ENCODE measurements at regions not wholly inside any gene's neighbourhood (a gene's known extent, or its start where the extent isn't known, plus 50 kb on each side); places are given as distances from the start of the nearest gene placed in this dataset.

GRCh38 chr7:12152196-12152918, 58.7 kb upstream of the TMEM106B start:
- no peaks in the 10 kb centered on the region for H3K36me3 Mint-ChIP-seq
- CTCF ChIA-PET, result interaction anchor here (0.7 kb wide), 2 partner anchors 338 to 1657 kb away, joined by 3 read pairs; no protein-coding TSS in a partner anchor
- intact Hi-C loops (cut with micrococcal nuclease), result no loop called here
- H3K4me1 Mint-ChIP-seq (ENCODE audit: low read depth), result no peaks in the 10 kb centered on the region
- DNase-seq, result no peak
- POLR2A ChIA-PET, result no interaction called here
- H3K27me3 Mint-ChIP-seq, result no peaks in the 10 kb centered on the region
- no peak overlapping the region for H3K27ac Mint-ChIP-seq
- H3K4me3 Mint-ChIP-seq, result no peak overlapping the region
- no peaks in the 10 kb centered on the region for H3K9me3 Mint-ChIP-seq

- DNase-seq, result no peak
- intact Hi-C loops (cut with micrococcal nuclease), result no loop called here
These were observed 57.0 kb upstream of the TMEM106B start for GRCh38 chr7:12154119-12154518.

GRCh38 chr7:12157517-12157916, 53.6 kb upstream of the TMEM106B start:
- no peak for DNase-seq
- no peaks in the 10 kb centered on the region for H3K9me3 Mint-ChIP-seq
- no peaks in the 10 kb centered on the region for H3K27me3 Mint-ChIP-seq
- H3K4me1 Mint-ChIP-seq (ENCODE audit: low read depth), result no peaks in the 10 kb centered on the region
- ChIA-PET POLR2A (no interaction called here), CTCF (no interaction called here)
- no peaks in the 10 kb centered on the region for H3K36me3 Mint-ChIP-seq
- H3K27ac Mint-ChIP-seq, result no peak overlapping the region
- intact Hi-C loops (cut with micrococcal nuclease), result no loop called here
- no peak overlapping the region for H3K4me3 Mint-ChIP-seq

More at GRCh38 chr7:12154119-12154518, 57.0 kb upstream of the TMEM106B start:
- Mint-ChIP-seq H3K27ac (no peak overlapping the region), H3K9me3 (no peaks in the 10 kb centered on the region), H3K4me3 (no peak overlapping the region), H3K27me3 (no peaks in the 10 kb centered on the region), H3K4me1 (ENCODE audit: low read depth) (no peaks in the 10 kb centered on the region), H3K36me3 (no peaks in the 10 kb centered on the region)
- POLR2A ChIA-PET, result no interaction called here
- CTCF ChIA-PET, result no interaction called here

GRCh38 chr7:12158334-12159060, 52.6 kb upstream of the TMEM106B start:
- Mint-ChIP-seq H3K27me3 (no peaks in the 10 kb centered on the region), H3K4me3 (no peak overlapping the region), H3K4me1 (ENCODE audit: low read depth) (no peaks in the 10 kb centered on the region), H3K9me3 (no peaks in the 10 kb centered on the region), H3K36me3 (no peaks in the 10 kb centered on the region), H3K27ac (no peak overlapping the region)
- no peak for DNase-seq
- POLR2A ChIA-PET, result no interaction called here
- CTCF ChIA-PET, result no interaction called here
- intact Hi-C loops (cut with micrococcal nuclease), result no loop called here

- H3K27me3 Mint-ChIP-seq, result no peaks in the 10 kb centered on the region
- intact Hi-C loops (cut with micrococcal nuclease), result no loop called here
- CTCF ChIA-PET, result no interaction called here
These were observed 49.9 kb upstream of the TMEM106B start for GRCh38 chr7:12161146-12161545.

More at GRCh38 chr7:12161146-12161545, 49.9 kb upstream of the TMEM106B start:
- Mint-ChIP-seq H3K27ac (no peak overlapping the region), H3K9me3 (peaks cover 16% of the 10 kb centered on the region), H3K4me1 (ENCODE audit: low read depth) (no peaks in the 10 kb centered on the region), H3K4me3 (no peak overlapping the region), H3K36me3 (no peaks in the 10 kb centered on the region)
- DNase-seq, result no peak
- POLR2A ChIA-PET, result no interaction called here
